Heart right ventricle (tissue), 16 donors: ENCODE measurements at regions not wholly inside any gene's neighbourhood (a gene's known extent, or its start where the extent isn't known, plus 50 kb on each side); places are given as distances from the start of the nearest gene placed in this dataset.

Experiments used
- ATAC-seq, 8 donors: fragments of 200-7000 bp; cut with Tn5 transposase; one replicate each; pipeline ENCODE4 v1.9.1; 2020; ENCODE audit warnings: mild to moderate bottlenecking in 8 of 8, moderate library complexity in 8 of 8, moderate number of reproducible peaks in 1 of 8
- DNase-seq, 2 donors: peaks; one replicate each; pipeline ENCODE4 v3.0.0-alpha.2; 2020
- H3K27ac ChIP-seq, 10 donors: fragments of 200-600 bp; sonication (generic) in 2 of 10; one replicate each; pipeline versions ENCODE4 v1.5.0 to v1.8.0; 2020 to 2022; ENCODE audit warnings: mild to moderate bottlenecking in 3 of 10
- H3K27me3 ChIP-seq, 7 donors: fragments of 200-600 bp; one replicate each; pipeline ENCODE4 v1.8.0; 2021 to 2022; ENCODE audit warnings: mild to moderate bottlenecking in 2 of 7
- H3K36me3 ChIP-seq, 9 donors: fragments of 200-600 bp; sonication (generic) in 1 of 9; one replicate each; pipeline versions ENCODE4 v1.5.0 to v1.8.0; 2020 to 2022; ENCODE audit warnings: mild to moderate bottlenecking in 2 of 9
- H3K4me1 ChIP-seq, 9 donors: fragments of 200-600 bp; sonication (generic) in 1 of 9; one replicate each; pipeline versions ENCODE4 v1.5.0 to v1.8.0; 2020 to 2022; ENCODE audit warnings: mild to moderate bottlenecking in 4 of 9
- H3K4me3 ChIP-seq, 10 donors: fragments of 200-600 bp; sonication (generic) in 2 of 10; one replicate each; pipeline versions ENCODE4 v1.5.0 to v1.8.0; 2020 to 2022; ENCODE audit warnings: mild to moderate bottlenecking in 7 of 10, moderate library complexity in 2 of 10
- H3K9me3 ChIP-seq, 11 donors: fragments of 200-600 bp in 10 of 11; sonication (generic) in 2 of 11; one replicate each; pipeline versions ENCODE4 v1.5.0 to v1.8.0; 2013 to 2022; ENCODE audit warnings: mild to moderate bottlenecking in 2 of 11, control low read depth in 1 of 11, moderate library complexity in 1 of 11
- CTCF ChIP-seq, 9 donors: fragments of 200-600 bp; sonication (generic) in 2 of 9; IDR thresholded peaks; one replicate each; pipeline versions ENCODE4 v1.5.0 to v1.8.0; 2021 to 2022; ENCODE audit warnings: antibody characterized with exemption in 9 of 9, mild to moderate bottlenecking in 5 of 9, moderate library complexity in 1 of 9
- WGBS, 2 donors: extraction: QIAGEN DNeasy Blood & Tissue Kit; methylation state at CpG; one replicate each; pipeline ENCODE4 v1.1.7; 2013; ENCODE audit warnings: inconsistent platforms in 1 of 2; 5-methylcytosine and 5-hydroxymethylcytosine counted together
- intact Hi-C, 10 donors: fragments of 100-400 bp; cut with DNase I; formaldehyde crosslinking; loops; one replicate each; pipeline versions ENCODE4 v1.11.1 to v1.14.2; 2022
- donor health status: Arrhythmogenic right ventricular cardiomyopathy.
- donor health status: ischemic (EF 13 %, LVEDD 7.1; RV severe dilation, severe dysfunction).
- donor health status: healthy with polysubstance abuse.
- donor health status: DM: no; HTN: yes; CAD: no.
- donor health status: DM: no; HTN: no; CAD: no.
- donor health status: ischemic (EF 25% LVEDD 6.9; RV normal size, moderate dysfunction).
- donor health status: ischemic (EF 25% LVEDD 5.7; RV mildly dilated, moderate dysfunction).
- donor health status: healthy.
- donor health status: DM: yes; HTN: yes; CAD: no.
- donor health status: Ischemic cardiomyopathy.
- donor health status: ischemic (EF 35%, LVEDD 5.7; RV mildly dilated, moderate dysfunction).
- donor health status: nonischemic (EF 11% LVEDD 7.7; RV severe dilation, severe dysfunction).
- donor health status: DM: yes; HTN: yes; CAD: no.
- donor health status: PGD.
- donor health status: ischemic (EF 29% LVEDD 5.4; RV normal size, mild dysfunction).
- donor health status: nonischemic (EF 23%, LVEDD 6.1; RV moderate dilation, normal function).

- DNase-seq (no peak), ATAC-seq (no peak)
- Histone ChIP-seq H3K4me3 (no peak overlapping the region), H3K36me3 (no peaks in the 10 kb centered on the region), H3K27me3 (no peaks in the 10 kb centered on the region), H3K4me1 (peaks cover 0 to 54% (median 5%) of the 10 kb centered on the region in 9 donors), H3K27ac (no peak overlapping the region), H3K9me3 (no peaks in the 10 kb centered on the region)
- 95 to 100% methylated on average over 4 of the region's 4 CpGs for WGBS, 2 donors
- intact Hi-C loops = loop anchor here in 1 of 10 donors (10.0 kb wide), 1 partner anchor 66 kb away; no protein-coding TSS in a partner anchor
- TF ChIP-seq CTCF (IDR thresholded peaks at IDR 0.05) = no peak
These were observed 60.3 kb upstream of the EML4 start for GRCh38 chr2:42108852-42109251.

GRCh38 chr2:42109959-42110640 is 59.1 kb upstream of the EML4 start:
- no peaks in the 10 kb centered on the region for H3K9me3 ChIP-seq
- H3K4me1 ChIP-seq = peaks cover 0 to 52% (median 5%) of the 10 kb centered on the region in 9 donors
- ATAC-seq = no peak
- no peak overlapping the region for H3K27ac ChIP-seq
- intact Hi-C loops = loop anchor here in 1 of 10 donors (10.0 kb wide), 1 partner anchor 65 kb away; no protein-coding TSS in a partner anchor
- H3K36me3 ChIP-seq = no peaks in the 10 kb centered on the region
- WGBS, 2 donors = 90 to 93% methylated on average over 7 of the region's 7 CpGs
- no peak for TF ChIP-seq CTCF (IDR thresholded peaks at IDR 0.05)
- DNase-seq = no peak
- H3K4me3 ChIP-seq = no peak overlapping the region
- no peaks in the 10 kb centered on the region for H3K27me3 ChIP-seq

- ATAC-seq (peak in 1 of 8 donors; percentile 57), DNase-seq (no peak)
- peaks cover 0 to 45% (median 5%) of the 10 kb centered on the region in 9 donors for H3K4me1 ChIP-seq
- WGBS, 2 donors = 66 to 77% methylated on average over 12 of the region's 12 CpGs
- no peaks in the 10 kb centered on the region for H3K9me3 ChIP-seq
- TF ChIP-seq CTCF (IDR thresholded peaks at IDR 0.05) = no peak
- intact Hi-C loops = no loop called here
- H3K27me3 ChIP-seq = no peaks in the 10 kb centered on the region
- no peak overlapping the region for H3K27ac ChIP-seq
- no peaks in the 10 kb centered on the region for H3K36me3 ChIP-seq
- H3K4me3 ChIP-seq = no peak overlapping the region
These were observed 58.4 kb upstream of the EML4 start for GRCh38 chr2:42110641-42111322.

- no peak for TF ChIP-seq CTCF (IDR thresholded peaks at IDR 0.05)
- H3K27me3 ChIP-seq = no peaks in the 10 kb centered on the region
- peaks cover 0 to 43% (median 7%) of the 10 kb centered on the region in 9 donors for H3K4me1 ChIP-seq
- H3K36me3 ChIP-seq = no peaks in the 10 kb centered on the region
- no peak overlapping the region for H3K4me3 ChIP-seq
- intact Hi-C loops = no loop called here
- no peak for ATAC-seq
- H3K9me3 ChIP-seq = no peaks in the 10 kb centered on the region
- H3K27ac ChIP-seq = no peak overlapping the region
- 97 to 100% methylated on average over 3 of the region's 3 CpGs for WGBS, 2 donors
- DNase-seq = no peak
These were observed 56.7 kb upstream of the EML4 start for GRCh38 chr2:42112418-42112817.
